ENCODE measurements at regions not wholly inside any gene's neighbourhood (a gene's known extent, or its start where the extent isn't known, plus 50 kb on each side); places are given as distances from the start of the nearest gene placed in this dataset.

DNA sequence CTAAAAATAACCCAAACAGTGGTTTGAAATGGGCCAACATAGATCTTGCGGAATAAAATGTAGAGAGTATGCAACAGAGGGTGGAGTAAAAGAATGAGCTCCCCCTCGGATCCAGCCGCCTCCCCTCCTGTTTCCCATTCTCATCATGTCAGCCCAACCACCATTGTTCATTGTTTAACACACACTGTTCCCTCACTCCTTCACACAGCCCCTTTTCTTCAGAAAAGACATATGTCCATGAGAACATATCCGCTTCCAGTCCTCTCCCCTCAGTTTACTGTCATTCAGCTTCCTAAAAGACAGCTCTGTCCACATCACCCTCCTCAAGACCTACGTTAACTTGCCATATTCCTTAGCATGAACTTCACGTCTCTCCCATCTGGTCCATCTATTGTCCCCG, 62.9 kb upstream of the SERTAD2 start:
- Histone ChIP-seq H3K23ac (ENCODE audit: insufficient read length, low read depth, low read length) (no peak overlapping the region), H3K4ac (ENCODE audit: low read depth, low read length) (no peak overlapping the region), H2BK120ac (ENCODE audit: low read depth, low read length, poor library complexity, severe bottlenecking) (no peak overlapping the region), H4K91ac (ENCODE audit: insufficient read length, low read depth, low read length) (no peak overlapping the region), H2BK5ac (ENCODE audit: insufficient read length, low read length) (no peak overlapping the region), H3K18ac (ENCODE audit: insufficient read length, low read depth, low read length) (no peak overlapping the region), H3K4me2 (ENCODE audit: insufficient read depth, insufficient read length, low read length) (no peak overlapping the region), H2BK12ac (ENCODE audit: insufficient read length, low read depth, low read length) (no peak overlapping the region), H3K23me2 (ENCODE audit: insufficient read length, low read depth, low read length, poor library complexity, severe bottlenecking) (no peaks in the 10 kb centered on the region), H3K14ac (ENCODE audit: insufficient read depth, low read length) (no peak overlapping the region), H3K79me1 (ENCODE audit: insufficient read depth, low read depth, low read length, poor library complexity, severe bottlenecking) (no peaks in the 10 kb centered on the region), H3K79me2 (ENCODE audit: insufficient read depth, low read length) (no peaks in the 10 kb centered on the region), H2BK20ac (ENCODE audit: low read depth, low read length, poor library complexity, severe bottlenecking) (no peak overlapping the region), H4K5ac (ENCODE audit: insufficient read length, low read depth, low read length) (no peak overlapping the region), H3K4me1 (ENCODE audit: insufficient read depth, low read length) (no peaks in the 10 kb centered on the region; the same call in 1 of the 2 replicates), H2AK5ac (ENCODE audit: insufficient read length, low read length) (no peak overlapping the region), H3K27me3 (ENCODE audit: insufficient read depth, low read length) (no peaks in the 10 kb centered on the region), H3K9ac (ENCODE audit: extremely low read depth, insufficient read length, low read length) (no peak overlapping the region), H3T11ph (ENCODE audit: low read length) (no peak overlapping the region), H4K20me1 (ENCODE audit: control insufficient read depth, insufficient read depth, insufficient read length) (no peaks in the 10 kb centered on the region), H3K56ac (ENCODE audit: insufficient read length, low read depth, low read length) (no peak overlapping the region), H2AFZ (ENCODE audit: low read length) (no peak overlapping the region), H3K9me3 (ENCODE audit: control insufficient read depth, low read depth, low read length) (no peaks in the 10 kb centered on the region), H2BK15ac (ENCODE audit: low read depth, low read length) (no peak overlapping the region), H3K27ac (ENCODE audit: insufficient read length, low read depth, low read length) (no peak overlapping the region), H4K8ac (replicated peaks; ENCODE audit: insufficient read length, low read depth, low read length) (no peak overlapping the region)
- H3K4me1 Mint-ChIP-seq: peaks cover 4 to 6% of the 10 kb centered on the region in 2 experiments
- TF ChIP-seq, protein P1, sequence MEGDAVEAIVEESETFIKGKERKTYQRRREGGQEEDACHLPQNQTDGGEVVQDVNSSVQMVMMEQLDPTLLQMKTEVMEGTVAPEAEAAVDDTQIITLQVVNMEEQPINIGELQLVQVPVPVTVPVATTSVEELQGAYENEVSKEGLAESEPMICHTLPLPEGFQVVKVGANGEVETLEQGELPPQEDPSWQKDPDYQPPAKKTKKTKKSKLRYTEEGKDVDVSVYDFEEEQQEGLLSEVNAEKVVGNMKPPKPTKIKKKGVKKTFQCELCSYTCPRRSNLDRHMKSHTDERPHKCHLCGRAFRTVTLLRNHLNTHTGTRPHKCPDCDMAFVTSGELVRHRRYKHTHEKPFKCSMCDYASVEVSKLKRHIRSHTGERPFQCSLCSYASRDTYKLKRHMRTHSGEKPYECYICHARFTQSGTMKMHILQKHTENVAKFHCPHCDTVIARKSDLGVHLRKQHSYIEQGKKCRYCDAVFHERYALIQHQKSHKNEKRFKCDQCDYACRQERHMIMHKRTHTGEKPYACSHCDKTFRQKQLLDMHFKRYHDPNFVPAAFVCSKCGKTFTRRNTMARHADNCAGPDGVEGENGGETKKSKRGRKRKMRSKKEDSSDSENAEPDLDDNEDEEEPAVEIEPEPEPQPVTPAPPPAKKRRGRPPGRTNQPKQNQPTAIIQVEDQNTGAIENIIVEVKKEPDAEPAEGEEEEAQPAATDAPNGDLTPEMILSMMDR (conservative IDR thresholded peaks at IDR 0.05): no peak
- DNase-seq: no peak
- no CpG with 5 or more reads among the region's 7 CpGs for WGBS (ENCODE audit: extremely low coverage, insufficient read length, low lambda C conversion rate)
- no peaks in the 10 kb centered on the region for H3K36me3 Mint-ChIP-seq (ENCODE audit: insufficient read depth in 1 of 3, low read depth in 3 of 3)
- H3K9me3 Mint-ChIP-seq: no peaks in the 10 kb centered on the region
- no peak overlapping the region for H3K4me3 Mint-ChIP-seq
- H3K27ac Mint-ChIP-seq: peak overlapping the region in 1 of 3 experiments; percentile 0; a peak in 1 of 7 replicates
- H3K27me3 Mint-ChIP-seq (ENCODE audit: low read depth): no peaks in the 10 kb centered on the region

Measured in H9 (cell line).